AG10803 (cell line): ENCODE measurements at regions not wholly inside any gene's neighbourhood (a gene's known extent, or its start where the extent isn't known, plus 50 kb on each side); places are given as distances from the start of the nearest gene placed in this dataset.

Experiments used
- DNase-seq: peaks from one replicate; pipeline ENCODE4 v3.0.0; 2010; ENCODE audit warnings: low read depth
- H3K4me3 ChIP-seq: 2 replicates; pipeline ENCODE4 v1.5.1; 2011; ENCODE audit warnings: mild to moderate bottlenecking, low read length, control low read depth
- TF ChIP-seq, protein P1 (sequence below): conservative IDR thresholded peaks from 2 replicates; pipeline ENCODE4 v1.5.1; 2011; ENCODE audit warnings: mild to moderate bottlenecking, low read length, control low read depth, inconsistent platforms

DNA sequence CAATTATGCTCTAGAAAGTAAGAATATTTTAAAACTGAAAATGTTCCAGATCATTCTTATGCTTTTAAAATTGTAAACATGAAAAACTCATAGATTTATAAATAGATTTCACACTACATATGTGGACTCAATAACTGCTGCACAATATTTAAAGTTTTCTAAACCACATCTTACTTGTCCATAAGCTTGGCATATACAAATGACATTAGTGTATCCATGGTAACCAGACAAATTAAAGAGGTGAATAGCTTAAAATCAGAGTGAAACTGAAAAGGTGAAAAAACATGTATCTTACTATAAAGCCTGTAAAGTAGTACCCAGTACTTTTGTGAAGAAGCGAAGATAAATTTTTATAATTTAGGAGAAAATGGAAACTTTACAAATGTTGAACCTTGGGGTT, 151.2 kb upstream of the MYO16 start:
- no peak overlapping the region for H3K4me3 ChIP-seq
- TF ChIP-seq, protein P1, sequence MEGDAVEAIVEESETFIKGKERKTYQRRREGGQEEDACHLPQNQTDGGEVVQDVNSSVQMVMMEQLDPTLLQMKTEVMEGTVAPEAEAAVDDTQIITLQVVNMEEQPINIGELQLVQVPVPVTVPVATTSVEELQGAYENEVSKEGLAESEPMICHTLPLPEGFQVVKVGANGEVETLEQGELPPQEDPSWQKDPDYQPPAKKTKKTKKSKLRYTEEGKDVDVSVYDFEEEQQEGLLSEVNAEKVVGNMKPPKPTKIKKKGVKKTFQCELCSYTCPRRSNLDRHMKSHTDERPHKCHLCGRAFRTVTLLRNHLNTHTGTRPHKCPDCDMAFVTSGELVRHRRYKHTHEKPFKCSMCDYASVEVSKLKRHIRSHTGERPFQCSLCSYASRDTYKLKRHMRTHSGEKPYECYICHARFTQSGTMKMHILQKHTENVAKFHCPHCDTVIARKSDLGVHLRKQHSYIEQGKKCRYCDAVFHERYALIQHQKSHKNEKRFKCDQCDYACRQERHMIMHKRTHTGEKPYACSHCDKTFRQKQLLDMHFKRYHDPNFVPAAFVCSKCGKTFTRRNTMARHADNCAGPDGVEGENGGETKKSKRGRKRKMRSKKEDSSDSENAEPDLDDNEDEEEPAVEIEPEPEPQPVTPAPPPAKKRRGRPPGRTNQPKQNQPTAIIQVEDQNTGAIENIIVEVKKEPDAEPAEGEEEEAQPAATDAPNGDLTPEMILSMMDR, result no peak
- DNase-seq, result no peak

DNA sequence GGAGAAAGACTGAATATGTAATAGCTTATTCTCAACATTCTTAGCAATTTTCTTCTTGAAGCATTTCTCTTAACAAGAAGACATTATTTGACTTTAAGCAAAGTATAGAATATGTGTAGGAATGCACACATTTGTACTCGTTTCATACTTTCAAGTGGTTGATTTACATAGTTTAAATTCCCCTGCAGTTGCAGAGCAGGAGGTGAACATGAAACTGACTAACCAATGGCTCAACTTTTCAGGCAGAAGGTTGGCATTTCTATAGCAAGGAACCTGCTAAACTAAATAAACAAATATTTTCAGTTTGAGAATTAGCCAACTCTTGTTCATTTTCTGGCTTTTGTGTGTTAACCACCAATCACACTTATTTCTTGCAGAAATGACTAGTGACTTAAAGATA, 145.4 kb upstream of the MYO16 start:
- TF ChIP-seq, protein P1, result no peak
- DNase-seq, result no peak

DNA sequence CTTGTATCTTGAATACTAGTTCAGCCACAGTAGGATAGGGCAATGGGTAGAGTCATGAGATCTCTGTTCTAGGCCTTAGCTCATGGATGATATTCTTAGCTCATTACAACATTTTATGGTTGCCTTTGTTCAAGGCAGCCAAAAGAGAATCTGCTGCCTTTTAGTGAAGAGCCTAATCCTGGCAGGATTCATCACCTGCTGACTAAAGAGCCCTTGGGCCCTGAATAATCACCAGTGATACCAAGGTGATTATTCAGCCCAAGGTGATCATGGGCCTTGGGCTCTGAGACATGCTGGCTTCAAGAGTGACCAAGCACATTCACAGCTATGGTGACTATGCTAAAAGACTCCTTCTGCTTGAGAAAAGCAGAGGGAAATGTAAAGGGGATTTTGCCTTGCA, 143.3 kb upstream of the MYO16 start:
- DNase-seq, result no peak
- TF ChIP-seq, protein P1, result no peak
- no peak overlapping the region for H3K4me3 ChIP-seq

More for the DNA sequence above, 145.4 kb upstream of the MYO16 start:
- no peak overlapping the region for H3K4me3 ChIP-seq

DNA sequence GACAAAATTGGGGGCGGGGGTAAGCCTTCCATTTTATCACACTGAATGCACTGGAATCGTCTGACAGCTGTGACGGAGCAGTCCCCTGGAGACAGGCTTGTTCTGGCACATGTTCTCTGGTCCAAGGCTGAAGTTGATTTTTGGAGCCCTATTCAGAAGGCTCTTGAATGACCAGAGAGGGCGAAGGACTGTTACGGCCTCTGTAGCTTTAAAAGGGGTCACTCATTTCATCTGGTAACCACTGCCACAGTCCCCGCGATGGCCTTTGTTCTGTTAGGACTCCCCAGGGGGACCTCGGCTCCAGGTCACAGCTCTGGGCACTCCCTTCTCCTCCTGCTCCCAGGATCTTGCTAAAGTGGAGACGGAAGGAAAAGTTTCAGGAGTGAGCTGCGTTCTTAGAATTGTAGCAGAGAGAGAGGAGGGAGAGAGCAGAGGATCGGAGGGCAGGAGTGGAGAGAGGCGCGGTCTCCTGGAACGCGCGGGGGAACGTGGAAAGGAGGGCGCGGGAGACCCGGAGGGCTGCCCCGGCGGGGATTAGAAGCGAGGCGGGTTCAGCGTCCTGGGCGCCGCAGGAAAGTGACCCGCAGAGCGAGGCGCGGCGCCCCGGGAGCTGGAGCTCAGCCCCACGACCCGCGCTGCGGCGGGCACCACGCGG, 134.3 kb upstream of the MYO16 start:
- H3K4me3 ChIP-seq, result no peak overlapping the region
- DNase-seq, result no peak
- TF ChIP-seq, protein P1, result no peak

DNA sequence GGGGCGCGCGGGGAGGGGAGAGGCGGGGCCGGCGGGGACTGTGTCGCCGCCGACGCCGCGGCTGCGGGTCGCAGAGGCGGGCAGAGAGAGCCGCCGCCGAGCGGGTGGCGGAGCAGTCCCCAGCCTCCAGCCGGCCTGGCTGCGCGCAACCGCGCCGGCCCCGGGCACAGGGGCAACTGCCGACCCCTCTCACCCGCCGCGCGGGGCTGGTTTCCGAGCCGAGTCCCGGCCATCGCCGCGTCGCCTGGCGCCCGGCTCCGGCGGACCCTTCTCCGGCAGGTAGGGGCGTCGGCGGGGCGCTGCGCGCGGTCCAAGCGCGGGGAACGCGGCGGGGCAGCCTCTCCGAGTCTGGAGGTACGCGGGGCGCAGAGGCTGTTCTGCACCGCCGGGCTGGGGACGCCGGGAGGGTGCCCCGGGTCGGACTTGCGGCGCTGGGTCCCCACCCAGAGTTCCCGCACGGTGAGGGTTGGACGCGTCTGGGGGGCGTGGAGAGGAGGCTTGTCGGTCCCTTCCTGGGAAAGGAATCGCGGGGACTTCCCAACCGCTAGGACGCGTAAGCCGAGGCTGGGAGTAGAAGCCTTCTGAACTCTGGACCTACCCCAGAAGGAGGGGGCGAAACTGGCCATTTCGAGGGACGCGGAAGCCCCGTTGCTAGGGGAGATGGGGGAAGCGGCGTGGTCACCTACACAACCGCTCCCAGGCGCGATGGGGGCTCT, 133.6 kb upstream of the MYO16 start:
- TF ChIP-seq, protein P1, result no peak
- H3K4me3 ChIP-seq, result no peak overlapping the region
- no peak for DNase-seq

DNA sequence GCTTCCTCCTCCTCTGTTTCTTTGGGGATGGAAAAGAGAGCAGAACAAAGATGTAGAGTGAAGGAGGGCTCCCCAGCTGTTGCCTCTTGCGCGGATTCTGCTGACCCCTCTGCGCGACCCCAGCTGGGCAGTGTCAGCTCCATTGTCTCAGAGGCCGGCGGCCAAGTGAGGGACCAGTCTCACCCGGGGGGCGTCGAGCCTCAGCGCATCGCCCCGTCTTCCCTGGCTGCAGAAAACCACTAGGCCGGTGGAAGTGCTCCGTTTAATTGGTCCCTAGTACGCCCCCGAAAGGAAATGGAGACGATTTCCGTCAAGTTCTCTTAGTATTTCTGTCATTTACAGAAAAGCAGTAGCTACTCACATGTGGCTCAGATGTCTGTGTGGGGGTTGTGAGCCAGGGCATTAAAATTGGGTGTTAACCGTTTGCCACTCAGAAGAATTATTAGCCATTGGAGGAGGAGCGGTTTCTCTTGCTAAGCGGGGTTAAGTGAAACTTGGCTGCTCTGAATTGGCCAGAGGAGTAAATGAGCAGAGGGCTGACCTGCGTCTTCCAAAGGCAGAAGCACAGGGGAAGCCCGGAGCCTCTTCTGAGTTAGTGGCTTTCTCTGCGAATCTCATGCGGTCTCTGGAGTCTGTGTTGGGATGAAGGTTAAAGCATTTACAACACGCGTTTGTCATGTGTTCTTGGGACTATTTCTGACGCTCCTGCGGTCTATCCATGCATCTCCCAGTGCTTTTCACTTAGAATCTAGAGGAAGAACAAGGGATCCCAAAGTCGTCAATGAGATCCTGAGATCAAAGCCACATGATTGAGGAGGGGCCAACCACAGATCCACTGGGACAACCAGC, 132.8 kb upstream of the MYO16 start:
- DNase-seq, result no peak
- TF ChIP-seq, protein P1, result no peak
- H3K4me3 ChIP-seq, result no peak overlapping the region
